H1 (cell line): ENCODE measurements at regions not wholly inside any gene's neighbourhood (a gene's known extent, or its start where the extent isn't known, plus 50 kb on each side); places are given as distances from the start of the nearest gene placed in this dataset.

ENCODE experiments used
- BCL11A ChIP-seq, 2 experiments: IDR thresholded peaks; one replicate each; pipeline ENCODE4 v1.6.1; 2011; ENCODE audit warnings: low read depth in 2 of 2, low read length in 2 of 2, mild to moderate bottlenecking in 2 of 2
- E2F6 ChIP-seq: IDR thresholded peaks from 2 replicates; pipeline ENCODE4 v1.6.1; 2012; ENCODE audit warnings: inconsistent platforms
- EP300 ChIP-seq, 2 experiments: IDR thresholded peaks; 1 replicate in 1 of 2; 2 replicates in 1 of 2; pipeline ENCODE4 v1.6.1; 2011 to 2012; ENCODE audit warnings: low read depth in 2 of 2, low read length in 2 of 2, mild to moderate bottlenecking in 2 of 2, borderline replicate concordance in 1 of 2, inconsistent platforms in 1 of 2, moderate library complexity in 1 of 2
- GABPA ChIP-seq: IDR thresholded peaks from 2 replicates; pipeline ENCODE4 v1.6.1; 2011; ENCODE audit warnings: mild to moderate bottlenecking, low read length, moderate library complexity, borderline replicate concordance; ENCODE audit not compliant: insufficient read depth
- JUN ChIP-seq: IDR thresholded peaks from 2 replicates; pipeline ENCODE4 v1.6.1; 2011; ENCODE audit warnings: low read depth, mild to moderate bottlenecking, improper control_type of control experiment, low read length
- KDM1A ChIP-seq: fragments of 200-600, 300-600 bp; sonication (generic); IDR thresholded peaks from 2 replicates; pipeline ENCODE4 v1.7.1; 2016; ENCODE audit warnings: mild to moderate bottlenecking, low read length, borderline replicate concordance
- MAFK ChIP-seq: IDR thresholded peaks from 2 replicates; pipeline ENCODE4 v1.6.1; 2012; ENCODE audit warnings: low read depth, mild to moderate bottlenecking, improper control_type of control experiment, low read length
- POLR2A ChIP-seq, 2 experiments: IDR thresholded peaks; 1 replicate in 1 of 2; 2 replicates in 1 of 2; pipeline ENCODE4 v1.6.1; 2011; ENCODE audit warnings: low read depth in 2 of 2, low read length in 2 of 2, mild to moderate bottlenecking in 2 of 2; ENCODE audit errors: control extremely low read depth in 1 of 2
- POLR2AphosphoS5 ChIP-seq: IDR thresholded peaks from 2 replicates; pipeline ENCODE4 v1.6.1; 2011; ENCODE audit warnings: low read depth, low read length
- POU5F1 ChIP-seq: IDR thresholded peaks from 2 replicates; pipeline ENCODE4 v1.6.1; 2011; ENCODE audit warnings: low read depth, mild to moderate bottlenecking, low read length, moderate library complexity
- TCF12 ChIP-seq: IDR thresholded peaks from 2 replicates; pipeline ENCODE4 v1.6.1; 2011; ENCODE audit warnings: low read depth, mild to moderate bottlenecking, low read length
- TF ChIP-seq, protein P1 (sequence below), 3 experiments: IDR thresholded peaks; 1 replicate in 2 of 3; 2 replicates in 1 of 3; pipeline versions ENCODE4 v1.5.1 to v1.6.1; 2011; ENCODE audit warnings: low read length in 3 of 3, mild to moderate bottlenecking in 3 of 3, inconsistent platforms in 2 of 3, low read depth in 1 of 3, moderate library complexity in 1 of 3; ENCODE audit not compliant: insufficient read depth in 1 of 3; ENCODE audit errors: control extremely low read depth in 1 of 3
- TF ChIP-seq, protein P2 (sequence below): IDR thresholded peaks from 2 replicates; pipeline ENCODE4 v1.6.1; 2012; ENCODE audit warnings: inconsistent platforms

- TF ChIP-seq POU5F1: no peak
- TF ChIP-seq JUN: no peak
- TF ChIP-seq E2F6: no peak
- TF ChIP-seq, protein P1, sequence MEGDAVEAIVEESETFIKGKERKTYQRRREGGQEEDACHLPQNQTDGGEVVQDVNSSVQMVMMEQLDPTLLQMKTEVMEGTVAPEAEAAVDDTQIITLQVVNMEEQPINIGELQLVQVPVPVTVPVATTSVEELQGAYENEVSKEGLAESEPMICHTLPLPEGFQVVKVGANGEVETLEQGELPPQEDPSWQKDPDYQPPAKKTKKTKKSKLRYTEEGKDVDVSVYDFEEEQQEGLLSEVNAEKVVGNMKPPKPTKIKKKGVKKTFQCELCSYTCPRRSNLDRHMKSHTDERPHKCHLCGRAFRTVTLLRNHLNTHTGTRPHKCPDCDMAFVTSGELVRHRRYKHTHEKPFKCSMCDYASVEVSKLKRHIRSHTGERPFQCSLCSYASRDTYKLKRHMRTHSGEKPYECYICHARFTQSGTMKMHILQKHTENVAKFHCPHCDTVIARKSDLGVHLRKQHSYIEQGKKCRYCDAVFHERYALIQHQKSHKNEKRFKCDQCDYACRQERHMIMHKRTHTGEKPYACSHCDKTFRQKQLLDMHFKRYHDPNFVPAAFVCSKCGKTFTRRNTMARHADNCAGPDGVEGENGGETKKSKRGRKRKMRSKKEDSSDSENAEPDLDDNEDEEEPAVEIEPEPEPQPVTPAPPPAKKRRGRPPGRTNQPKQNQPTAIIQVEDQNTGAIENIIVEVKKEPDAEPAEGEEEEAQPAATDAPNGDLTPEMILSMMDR (IDR thresholded peaks at IDR 0.05; ENCODE audit: control extremely low read depth in 1 of 3, insufficient read depth in 1 of 3, low read depth in 1 of 3, low read length in 3 of 3): no peak
- TF ChIP-seq EP300 (IDR thresholded peaks at IDR 0.05; ENCODE audit: borderline replicate concordance in 1 of 2, low read depth in 2 of 2, low read length in 2 of 2): no peak
- no peak for TF ChIP-seq POLR2AphosphoS5
- TF ChIP-seq, protein P2, sequence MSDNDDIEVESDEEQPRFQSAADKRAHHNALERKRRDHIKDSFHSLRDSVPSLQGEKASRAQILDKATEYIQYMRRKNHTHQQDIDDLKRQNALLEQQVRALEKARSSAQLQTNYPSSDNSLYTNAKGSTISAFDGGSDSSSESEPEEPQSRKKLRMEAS: no peak
- TF ChIP-seq TCF12: no peak
- no peak for TF ChIP-seq POLR2A (IDR thresholded peaks at IDR 0.05; ENCODE audit: control extremely low read depth in 1 of 2, low read depth in 2 of 2, low read length in 2 of 2)
- no peak for TF ChIP-seq KDM1A
- no peak for TF ChIP-seq GABPA
- no peak for TF ChIP-seq MAFK
- TF ChIP-seq BCL11A (IDR thresholded peaks at IDR 0.05; ENCODE audit: low read depth in 2 of 2, low read length in 2 of 2): no peak
These were observed 468.5 kb downstream of the CDH9 start for GRCh38 chr5:26569929-26570258.
